ENCODE measurements at regions not wholly inside any gene's neighbourhood (a gene's known extent, or its start where the extent isn't known, plus 50 kb on each side); places are given as distances from the start of the nearest gene placed in this dataset.

DNA sequence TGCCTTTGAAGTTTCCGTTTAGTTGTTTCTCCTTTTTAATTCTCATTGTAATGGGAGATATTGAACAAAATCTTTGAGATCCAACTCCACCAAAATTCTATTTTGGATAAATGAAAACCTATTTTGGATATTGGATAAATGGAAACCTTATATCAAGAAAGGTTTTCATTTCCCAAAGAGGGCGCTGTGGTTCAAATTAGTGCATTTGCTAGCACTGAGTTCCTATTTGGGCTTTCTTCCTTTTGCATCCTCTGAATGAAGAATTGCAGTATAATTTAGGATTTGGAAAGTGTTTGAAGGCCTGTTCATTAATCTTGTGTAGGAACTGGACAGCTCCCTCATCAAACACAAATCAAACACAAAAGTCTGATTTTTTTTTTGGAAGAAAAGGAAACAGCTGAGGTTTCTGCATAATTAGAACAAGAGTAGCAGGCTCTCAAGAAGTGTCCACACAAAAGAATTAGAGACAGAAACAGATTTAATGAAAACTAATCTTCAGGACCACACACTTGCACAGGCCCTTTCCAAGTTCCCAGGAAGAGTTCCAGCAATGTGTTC, 80.8 kb upstream of the KLF14 start:
- no CpG with 5 or more reads among the region's 2 CpGs for WGBS (ENCODE audit: extremely low coverage, insufficient coverage, insufficient read length)
- no peak overlapping the region for H2AK5ac ChIP-seq (ENCODE audit: low read length)
- no peaks in the 10 kb centered on the region for H3K4me1 ChIP-seq (ENCODE audit: control insufficient read depth in 1 of 2, insufficient read depth in 2 of 2, low read length in 2 of 2)
- H3K4me3 ChIP-seq (ENCODE audit: low read depth, low read length): no peak overlapping the region
- H3K9ac ChIP-seq (ENCODE audit: low read length): no peak overlapping the region
- no peak overlapping the region for H4K12ac ChIP-seq (ENCODE audit: low read depth, low read length)
- no peak overlapping the region for H3K4me2 ChIP-seq (ENCODE audit: low read length)
- no peak overlapping the region for H3K4ac ChIP-seq (ENCODE audit: low read depth, low read length)
- H3K18ac ChIP-seq (ENCODE audit: low read length): no peak overlapping the region
- no peaks in the 10 kb centered on the region for H3K36me3 ChIP-seq (ENCODE audit: control insufficient read depth in 1 of 2, insufficient read depth in 2 of 2, low read length in 2 of 2)
- H3K79me1 ChIP-seq (ENCODE audit: low read length): no peaks in the 10 kb centered on the region
- H3K23ac ChIP-seq (ENCODE audit: low read length): no peak overlapping the region
- no peak overlapping the region for H4K8ac ChIP-seq (ENCODE audit: low read depth, low read length)
- peak in 1 of 2 donors; percentile 52 for DNase-seq
- H3K27ac ChIP-seq (ENCODE audit: low read depth, low read length): no peak overlapping the region
- H2BK5ac ChIP-seq (ENCODE audit: low read depth, low read length, poor library complexity): no peak overlapping the region
- H4K91ac ChIP-seq (ENCODE audit: low read depth, low read length): no peak overlapping the region
- H3K79me2 ChIP-seq (ENCODE audit: control insufficient read depth, insufficient read depth, low read length, poor library complexity): no peaks in the 10 kb centered on the region
- no peak overlapping the region for H2BK120ac ChIP-seq (ENCODE audit: insufficient read depth, low read length, poor library complexity)
- no peak overlapping the region for H2BK12ac ChIP-seq (ENCODE audit: low read length)
- no peaks in the 10 kb centered on the region for H3K27me3 ChIP-seq (ENCODE audit: insufficient read depth, low read length)
- H3K9me3 ChIP-seq (ENCODE audit: insufficient read depth, low read depth, low read length): no peaks in the 10 kb centered on the region
- no peak overlapping the region for H2AFZ ChIP-seq (ENCODE audit: insufficient read depth, low read length, poor library complexity)
- H3K14ac ChIP-seq (ENCODE audit: low read length): no peak overlapping the region

DNA sequence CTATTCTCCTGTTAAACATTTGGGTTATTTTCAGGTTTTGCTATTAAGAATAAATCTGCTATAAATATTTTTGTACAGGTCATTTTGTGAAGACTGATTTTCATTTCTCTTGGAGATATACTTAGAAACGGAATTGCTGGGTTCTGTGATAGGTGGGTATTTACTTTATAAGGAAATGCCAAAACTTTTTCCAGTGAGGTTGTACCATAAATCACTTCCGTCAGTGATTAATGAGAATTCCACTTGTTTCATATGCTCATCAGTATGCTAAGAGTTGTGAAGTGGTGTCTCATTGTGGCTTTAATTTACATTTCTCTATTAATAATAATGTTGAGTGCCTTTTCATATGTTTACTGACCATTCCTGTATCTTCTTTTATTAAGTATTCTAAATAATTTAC, 84.0 kb upstream of the KLF14 start:
- H3K14ac ChIP-seq (ENCODE audit: low read length): no peak overlapping the region
- H2AK5ac ChIP-seq (ENCODE audit: low read length): no peak overlapping the region
- no peak overlapping the region for H3K9ac ChIP-seq (ENCODE audit: low read length)
- no peak overlapping the region for H3K4me2 ChIP-seq (ENCODE audit: low read length)
- H3K4me3 ChIP-seq (ENCODE audit: low read depth, low read length): no peak overlapping the region
- H3K79me2 ChIP-seq (ENCODE audit: control insufficient read depth, insufficient read depth, low read length, poor library complexity): no peaks in the 10 kb centered on the region
- no CpG with 5 or more reads among the region's 2 CpGs for WGBS (ENCODE audit: extremely low coverage, insufficient coverage, insufficient read length)
- no peak overlapping the region for H2BK120ac ChIP-seq (ENCODE audit: insufficient read depth, low read length, poor library complexity)
- no peak overlapping the region for H3K23ac ChIP-seq (ENCODE audit: low read length)
- H4K8ac ChIP-seq (ENCODE audit: low read depth, low read length): no peak overlapping the region
- no peak overlapping the region for H3K27ac ChIP-seq (ENCODE audit: low read depth, low read length)
- no peaks in the 10 kb centered on the region for H3K4me1 ChIP-seq (ENCODE audit: control insufficient read depth in 1 of 2, insufficient read depth in 2 of 2, low read length in 2 of 2)
- no peak overlapping the region for H3K18ac ChIP-seq (ENCODE audit: low read length)
- H2BK12ac ChIP-seq (ENCODE audit: low read length): no peak overlapping the region
- H3K4ac ChIP-seq (ENCODE audit: low read depth, low read length): no peak overlapping the region
- H2AFZ ChIP-seq (ENCODE audit: insufficient read depth, low read length, poor library complexity): no peak overlapping the region
- H3K36me3 ChIP-seq (ENCODE audit: control insufficient read depth in 1 of 2, insufficient read depth in 2 of 2, low read length in 2 of 2): no peaks in the 10 kb centered on the region
- H2BK5ac ChIP-seq (ENCODE audit: low read depth, low read length, poor library complexity): no peak overlapping the region
- no peaks in the 10 kb centered on the region for H3K9me3 ChIP-seq (ENCODE audit: insufficient read depth, low read depth, low read length)
- H4K91ac ChIP-seq (ENCODE audit: low read depth, low read length): no peak overlapping the region
- no peak for DNase-seq
- H3K79me1 ChIP-seq (ENCODE audit: low read length): no peaks in the 10 kb centered on the region
- no peaks in the 10 kb centered on the region for H3K27me3 ChIP-seq (ENCODE audit: insufficient read depth, low read length)
- no peak overlapping the region for H4K12ac ChIP-seq (ENCODE audit: low read depth, low read length)

DNA sequence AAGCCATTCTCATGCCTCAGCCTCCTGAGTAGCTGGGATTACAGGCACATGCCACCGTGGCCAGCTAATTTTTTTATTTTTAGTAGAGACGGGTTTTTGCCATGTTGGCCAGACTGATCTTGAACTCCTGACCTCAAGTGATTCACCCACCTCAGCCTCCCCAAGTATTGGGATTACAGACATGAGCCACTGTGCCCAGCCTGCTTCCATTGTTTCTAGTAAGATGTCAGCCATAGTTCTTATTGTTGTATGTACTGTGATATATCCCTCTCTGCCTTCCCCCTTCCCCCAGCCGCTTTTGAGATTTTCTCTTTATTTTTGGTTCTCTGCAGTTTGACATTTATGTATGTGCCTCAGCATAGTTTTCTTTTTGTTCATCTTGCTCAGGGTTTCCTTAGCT, 87.9 kb upstream of the KLF14 start:
- no peaks in the 10 kb centered on the region for H3K79me1 ChIP-seq (ENCODE audit: low read length)
- H3K27me3 ChIP-seq (ENCODE audit: insufficient read depth, low read length): no peaks in the 10 kb centered on the region
- no peak overlapping the region for H3K14ac ChIP-seq (ENCODE audit: low read length)
- H4K91ac ChIP-seq (ENCODE audit: low read depth, low read length): no peak overlapping the region
- H3K27ac ChIP-seq (ENCODE audit: low read depth, low read length): no peak overlapping the region
- no peak overlapping the region for H2AFZ ChIP-seq (ENCODE audit: insufficient read depth, low read length, poor library complexity)
- no peaks in the 10 kb centered on the region for H3K9me3 ChIP-seq (ENCODE audit: insufficient read depth, low read depth, low read length)
- no peak overlapping the region for H3K9ac ChIP-seq (ENCODE audit: low read length)
- WGBS (ENCODE audit: extremely low coverage, insufficient coverage, insufficient read length): no CpG with 5 or more reads among the region's 3 CpGs
- H4K8ac ChIP-seq (ENCODE audit: low read depth, low read length): no peak overlapping the region
- no peak for DNase-seq
- H2BK120ac ChIP-seq (ENCODE audit: insufficient read depth, low read length, poor library complexity): no peak overlapping the region
- no peak overlapping the region for H3K18ac ChIP-seq (ENCODE audit: low read length)
- H2AK5ac ChIP-seq (ENCODE audit: low read length): no peak overlapping the region
- H3K79me2 ChIP-seq (ENCODE audit: control insufficient read depth, insufficient read depth, low read length, poor library complexity): no peaks in the 10 kb centered on the region
- H3K4me3 ChIP-seq (ENCODE audit: low read depth, low read length): no peak overlapping the region
- H3K36me3 ChIP-seq (ENCODE audit: control insufficient read depth in 1 of 2, insufficient read depth in 2 of 2, low read length in 2 of 2): no peaks in the 10 kb centered on the region
- no peak overlapping the region for H3K4me2 ChIP-seq (ENCODE audit: low read length)
- no peak overlapping the region for H3K4ac ChIP-seq (ENCODE audit: low read depth, low read length)
- H4K12ac ChIP-seq (ENCODE audit: low read depth, low read length): no peak overlapping the region
- no peak overlapping the region for H3K23ac ChIP-seq (ENCODE audit: low read length)
- H3K4me1 ChIP-seq (ENCODE audit: control insufficient read depth in 1 of 2, insufficient read depth in 2 of 2, low read length in 2 of 2): no peaks in the 10 kb centered on the region
- H2BK5ac ChIP-seq (ENCODE audit: low read depth, low read length, poor library complexity): no peak overlapping the region
- no peak overlapping the region for H2BK12ac ChIP-seq (ENCODE audit: low read length)

DNA sequence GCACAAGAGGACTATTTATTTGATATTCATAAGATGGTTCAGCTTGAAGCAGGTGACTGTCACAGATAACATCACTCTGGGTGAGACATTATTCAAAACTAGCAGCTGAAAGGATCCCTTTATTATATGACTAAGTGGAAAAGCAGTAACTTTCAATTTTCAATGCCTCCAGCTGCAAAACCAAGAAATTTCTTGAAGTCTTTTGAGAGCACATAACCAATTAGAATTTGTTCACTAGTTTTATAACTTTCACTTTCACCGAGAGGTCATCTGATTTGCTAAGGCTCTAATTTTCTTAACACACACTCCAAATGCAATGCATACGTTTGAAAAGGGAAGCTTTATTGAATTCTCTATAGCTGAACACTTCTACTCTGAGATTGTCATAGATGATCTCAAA, 88.6 kb upstream of the KLF14 start:
- Histone ChIP-seq H3K79me1 (ENCODE audit: low read length) (no peaks in the 10 kb centered on the region), H3K9ac (ENCODE audit: low read length) (no peak overlapping the region), H3K36me3 (ENCODE audit: control insufficient read depth in 1 of 2, insufficient read depth in 2 of 2, low read length in 2 of 2) (no peaks in the 10 kb centered on the region), H2AK5ac (ENCODE audit: low read length) (no peak overlapping the region), H3K4me3 (ENCODE audit: low read depth, low read length) (no peak overlapping the region), H2AFZ (ENCODE audit: insufficient read depth, low read length, poor library complexity) (no peak overlapping the region), H3K14ac (ENCODE audit: low read length) (no peak overlapping the region), H2BK120ac (ENCODE audit: insufficient read depth, low read length, poor library complexity) (no peak overlapping the region), H4K91ac (ENCODE audit: low read depth, low read length) (no peak overlapping the region), H3K23ac (ENCODE audit: low read length) (no peak overlapping the region), H3K79me2 (ENCODE audit: control insufficient read depth, insufficient read depth, low read length, poor library complexity) (no peaks in the 10 kb centered on the region), H3K27ac (ENCODE audit: low read depth, low read length) (no peak overlapping the region), H3K4me1 (ENCODE audit: control insufficient read depth in 1 of 2, insufficient read depth in 2 of 2, low read length in 2 of 2) (no peaks in the 10 kb centered on the region), H2BK5ac (ENCODE audit: low read depth, low read length, poor library complexity) (no peak overlapping the region), H3K9me3 (ENCODE audit: insufficient read depth, low read depth, low read length) (no peaks in the 10 kb centered on the region), H3K18ac (ENCODE audit: low read length) (no peak overlapping the region), H3K27me3 (ENCODE audit: insufficient read depth, low read length) (no peaks in the 10 kb centered on the region), H3K4me2 (ENCODE audit: low read length) (no peak overlapping the region), H2BK12ac (ENCODE audit: low read length) (no peak overlapping the region), H4K12ac (ENCODE audit: low read depth, low read length) (no peak overlapping the region), H4K8ac (ENCODE audit: low read depth, low read length) (no peak overlapping the region), H3K4ac (ENCODE audit: low read depth, low read length) (no peak overlapping the region)
- DNase-seq: peak; percentile 28 to 70
- WGBS (ENCODE audit: extremely low coverage, insufficient coverage, insufficient read length): no CpG with 5 or more reads among the region's 2 CpGs

Data from trophoblast cell (in vitro differentiated cells and primary cell).